HG03565 (cell line): ENCODE measurements at regions not wholly inside any gene's neighbourhood (a gene's known extent, or its start where the extent isn't known, plus 50 kb on each side); places are given as distances from the start of the nearest gene placed in this dataset.

ENCODE experiments used
- ATAC-seq: cut with Tn5 transposase; IDR thresholded peaks from one replicate; pipeline ENCODE4 v1.9.1; 2021; ENCODE audit warnings: mild to moderate bottlenecking, moderate library complexity; ENCODE audit not compliant: unreplicated experiment

- no peak for ATAC-seq
Observed at GRCh38 chr7:155865830-155866525, 53.7 kb upstream of the SHH start.

- no peak for ATAC-seq
Observed at GRCh38 chr7:155864991-155865690, 52.9 kb upstream of the SHH start.

GRCh38 chr7:155864271-155864985 lies 52.2 kb upstream of the SHH start:
- no peak for ATAC-seq

- no peak for ATAC-seq
Observed at GRCh38 chr7:155863721-155864151, 51.5 kb upstream of the SHH start.

- ATAC-seq: no peak
Observed at GRCh38 chr7:155862123-155862892, 50.0 kb upstream of the SHH start.
